Neural crest cell (in vitro differentiated cells): ENCODE measurements at regions not wholly inside any gene's neighbourhood (a gene's known extent, or its start where the extent isn't known, plus 50 kb on each side); places are given as distances from the start of the nearest gene placed in this dataset.
"Not testable (repeated sequence)": the region's sequence is repeated elsewhere in the genome, so short reads cannot be mapped to it uniquely, and the experiment has no call there.

Source experiments
- DNase-seq: peaks from one replicate; pipeline ENCODE4 v3.0.0; 2021; ENCODE audit warnings: low read depth, mixed read lengths, low spot score
- H3K27ac Mint-ChIP-seq: one replicate; pipeline ENCODE4 v1.8.0; 2021; ENCODE audit warnings: mild to moderate bottlenecking, mixed read lengths; ENCODE audit not compliant: unreplicated experiment
- H3K27me3 Mint-ChIP-seq: 2 replicates; pipeline ENCODE4 v1.8.0; 2021; ENCODE audit warnings: low read depth, mild to moderate bottlenecking, mixed read lengths
- H3K36me3 Mint-ChIP-seq: 2 replicates; pipeline ENCODE4 v1.8.0; 2021; ENCODE audit warnings: low read depth, mild to moderate bottlenecking, mixed read lengths
- H3K4me1 Mint-ChIP-seq: 2 replicates; pipeline ENCODE4 v1.8.0; 2021; ENCODE audit warnings: mixed read lengths
- H3K4me3 Mint-ChIP-seq: one replicate; pipeline ENCODE4 v1.8.0; 2021; ENCODE audit warnings: mild to moderate bottlenecking, mixed read lengths
- H3K9me3 Mint-ChIP-seq: 2 replicates; pipeline ENCODE4 v1.8.0; 2021; ENCODE audit warnings: mixed read lengths
- TF ChIP-seq, protein P1 (sequence below): fragments of 200-600 bp; sonication (generic); conservative IDR thresholded peaks from 2 replicates; pipeline ENCODE4 v1.5.0; 2021; ENCODE audit warnings: antibody characterized with exemption, mild to moderate bottlenecking

DNA sequence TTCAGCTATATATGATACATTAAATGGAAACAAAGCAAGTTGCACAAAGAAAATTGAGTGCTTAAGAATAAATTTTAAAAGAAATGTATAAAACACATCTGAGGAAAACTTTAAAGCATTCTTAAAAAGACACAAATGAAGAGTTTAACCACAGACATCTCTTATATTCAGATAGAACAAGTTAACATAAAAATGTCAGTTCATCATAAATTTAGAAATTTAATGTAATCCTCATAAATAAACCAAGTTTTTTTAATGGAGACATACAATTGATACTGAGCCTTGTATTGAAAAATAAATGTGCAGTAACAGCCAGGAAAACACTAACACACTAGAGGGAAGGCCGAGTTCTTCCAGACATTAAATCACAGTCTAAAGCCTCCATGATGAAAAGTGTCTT lies 243.9 kb upstream of the MKLN1 start:
- Mint-ChIP-seq H3K27me3 (no peaks in the 10 kb centered on the region), H3K4me1 (no peaks in the 10 kb centered on the region), H3K27ac (no peak overlapping the region), H3K4me3 (no peak overlapping the region), H3K9me3 (no peaks in the 10 kb centered on the region), H3K36me3 (no peaks in the 10 kb centered on the region)
- TF ChIP-seq, protein P1, sequence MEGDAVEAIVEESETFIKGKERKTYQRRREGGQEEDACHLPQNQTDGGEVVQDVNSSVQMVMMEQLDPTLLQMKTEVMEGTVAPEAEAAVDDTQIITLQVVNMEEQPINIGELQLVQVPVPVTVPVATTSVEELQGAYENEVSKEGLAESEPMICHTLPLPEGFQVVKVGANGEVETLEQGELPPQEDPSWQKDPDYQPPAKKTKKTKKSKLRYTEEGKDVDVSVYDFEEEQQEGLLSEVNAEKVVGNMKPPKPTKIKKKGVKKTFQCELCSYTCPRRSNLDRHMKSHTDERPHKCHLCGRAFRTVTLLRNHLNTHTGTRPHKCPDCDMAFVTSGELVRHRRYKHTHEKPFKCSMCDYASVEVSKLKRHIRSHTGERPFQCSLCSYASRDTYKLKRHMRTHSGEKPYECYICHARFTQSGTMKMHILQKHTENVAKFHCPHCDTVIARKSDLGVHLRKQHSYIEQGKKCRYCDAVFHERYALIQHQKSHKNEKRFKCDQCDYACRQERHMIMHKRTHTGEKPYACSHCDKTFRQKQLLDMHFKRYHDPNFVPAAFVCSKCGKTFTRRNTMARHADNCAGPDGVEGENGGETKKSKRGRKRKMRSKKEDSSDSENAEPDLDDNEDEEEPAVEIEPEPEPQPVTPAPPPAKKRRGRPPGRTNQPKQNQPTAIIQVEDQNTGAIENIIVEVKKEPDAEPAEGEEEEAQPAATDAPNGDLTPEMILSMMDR, result no peak
- no peak for DNase-seq

DNA sequence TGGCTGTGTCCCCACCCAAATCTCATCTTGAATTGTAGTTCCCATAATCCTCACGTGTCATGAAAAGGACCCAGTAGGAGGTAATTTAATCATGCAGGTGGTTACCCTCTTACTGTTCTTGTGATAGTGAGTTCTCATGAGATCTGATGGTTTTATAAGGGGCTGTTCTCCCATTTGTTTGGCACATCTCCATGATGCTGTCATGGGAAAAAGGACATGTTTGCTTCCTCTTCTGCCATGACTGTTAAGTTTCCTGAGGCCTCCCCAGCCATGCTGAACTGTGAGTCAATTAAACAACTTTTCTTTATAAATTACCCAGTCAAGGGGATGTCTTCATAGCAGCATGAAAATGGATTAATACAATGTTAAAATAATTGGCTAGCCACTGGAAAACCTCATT lies 243.3 kb upstream of the MKLN1 start:
- H3K36me3 Mint-ChIP-seq, H3K4me3 Mint-ChIP-seq, H3K27ac Mint-ChIP-seq, H3K4me1 Mint-ChIP-seq, H3K27me3 Mint-ChIP-seq, DNase-seq, H3K9me3 Mint-ChIP-seq: not testable (repeated sequence)

DNA sequence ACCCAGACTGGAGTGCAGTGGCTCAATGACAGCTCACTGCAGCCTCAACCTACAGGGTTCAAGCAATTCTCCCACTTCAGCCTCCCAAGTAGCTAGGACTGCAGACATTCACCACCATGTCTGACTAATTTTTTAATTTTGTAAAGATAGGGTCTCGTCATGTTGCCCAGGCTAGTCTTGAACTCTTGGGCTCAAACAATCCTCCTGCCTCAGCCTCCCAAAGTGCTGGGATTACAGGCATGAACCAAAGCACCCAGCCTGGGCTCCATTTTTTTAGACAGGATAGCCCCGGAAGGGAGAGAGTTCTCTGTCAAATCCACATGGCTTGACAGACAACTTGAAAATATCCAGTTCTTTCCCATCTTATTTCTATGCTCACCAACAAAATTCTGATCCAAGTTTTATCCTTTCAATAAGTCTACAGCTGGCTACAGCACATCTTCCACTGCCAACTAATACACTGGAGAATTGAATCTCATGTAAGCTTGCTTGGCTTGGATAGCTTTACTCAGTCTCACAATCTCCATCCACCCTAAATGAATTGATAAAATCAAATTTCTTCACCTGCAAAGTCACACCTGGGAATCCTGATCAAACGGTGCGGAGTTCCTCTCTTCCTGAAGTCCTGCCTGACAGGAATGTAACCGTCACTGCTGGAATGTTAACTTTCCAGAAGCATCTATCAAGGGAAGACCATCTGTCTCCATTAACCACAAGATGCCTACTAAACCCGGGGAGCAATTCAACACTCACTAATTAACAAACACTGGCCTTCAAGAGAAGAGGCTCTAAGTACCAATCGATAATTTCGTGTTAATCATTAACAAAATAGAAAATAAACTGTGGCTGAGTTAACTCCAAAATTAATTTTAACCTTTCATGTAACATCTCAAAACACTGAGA lies 239.7 kb upstream of the MKLN1 start:
- H3K27me3 Mint-ChIP-seq, result no peaks in the 10 kb centered on the region
- TF ChIP-seq, protein P1, result no peak
- no peaks in the 10 kb centered on the region for H3K4me1 Mint-ChIP-seq
- H3K36me3 Mint-ChIP-seq, result no peaks in the 10 kb centered on the region
- no peaks in the 10 kb centered on the region for H3K9me3 Mint-ChIP-seq
- H3K27ac Mint-ChIP-seq, result no peak overlapping the region
- DNase-seq, result no peak
- no peak overlapping the region for H3K4me3 Mint-ChIP-seq

DNA sequence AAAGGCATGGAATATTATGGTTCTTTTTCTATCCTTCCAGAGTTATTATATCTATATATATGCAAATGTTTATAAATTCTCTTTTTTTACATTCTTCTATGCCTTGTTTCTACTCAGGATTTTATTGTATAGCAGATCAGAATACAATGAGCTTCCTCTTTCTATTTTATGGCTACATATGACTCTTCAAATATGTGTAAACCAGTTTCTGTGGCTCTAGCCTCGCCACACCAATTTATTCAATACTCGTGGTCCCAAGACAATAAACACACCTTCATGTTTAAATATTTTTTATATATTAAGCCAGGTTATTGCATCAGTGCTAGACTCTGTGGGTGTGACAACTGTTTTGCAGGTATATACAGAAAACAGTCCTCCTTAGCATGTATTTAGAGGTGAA lies 237.5 kb upstream of the MKLN1 start:
- H3K36me3 Mint-ChIP-seq, result no peaks in the 10 kb centered on the region
- H3K27me3 Mint-ChIP-seq, result no peaks in the 10 kb centered on the region
- H3K9me3 Mint-ChIP-seq, result no peaks in the 10 kb centered on the region
- H3K27ac Mint-ChIP-seq, result no peak overlapping the region
- DNase-seq, result no peak
- TF ChIP-seq, protein P1, result no peak
- no peaks in the 10 kb centered on the region for H3K4me1 Mint-ChIP-seq
- H3K4me3 Mint-ChIP-seq, result no peak overlapping the region

DNA sequence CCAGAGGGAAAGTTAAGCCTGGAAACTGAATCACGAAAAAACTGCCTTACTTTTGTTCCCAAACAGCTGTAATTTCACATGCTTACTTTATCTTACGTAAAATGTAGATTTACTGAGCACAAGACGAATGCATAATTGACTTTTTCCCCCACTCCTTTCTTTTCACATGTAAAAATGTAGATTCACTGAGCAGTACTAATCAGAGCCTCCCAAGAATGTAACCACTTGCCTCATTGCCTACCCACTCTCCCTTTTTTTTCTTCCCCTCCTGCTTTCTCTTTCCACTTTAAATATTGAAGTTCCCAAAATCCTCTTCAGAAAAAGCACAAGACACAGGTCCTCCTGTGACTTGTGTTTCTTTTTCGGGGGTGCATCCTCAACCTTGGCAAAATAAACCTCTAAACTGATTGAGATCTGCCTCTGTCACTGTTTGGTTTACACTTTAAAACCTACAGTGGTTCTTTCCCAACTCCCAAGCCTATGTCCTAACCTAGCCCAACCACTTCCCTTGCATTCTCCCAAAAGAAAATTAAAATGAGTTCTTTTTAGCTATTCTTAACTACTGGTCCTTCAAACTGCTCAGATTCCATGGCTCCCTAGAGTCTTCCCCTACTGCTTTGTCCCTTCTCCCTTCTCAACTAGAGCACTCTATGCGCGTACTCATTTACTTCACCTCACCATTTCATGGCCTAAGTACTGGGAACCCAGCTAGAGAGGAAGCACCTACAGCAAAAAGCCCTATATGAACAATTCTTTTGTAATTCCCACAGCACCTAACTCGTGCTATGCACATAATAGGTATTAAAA lies 236.6 kb upstream of the MKLN1 start:
- no peak overlapping the region for H3K4me3 Mint-ChIP-seq
- no peaks in the 10 kb centered on the region for H3K9me3 Mint-ChIP-seq
- H3K27me3 Mint-ChIP-seq, result no peaks in the 10 kb centered on the region
- TF ChIP-seq, protein P1, result no peak
- no peaks in the 10 kb centered on the region for H3K4me1 Mint-ChIP-seq
- no peak overlapping the region for H3K27ac Mint-ChIP-seq
- H3K36me3 Mint-ChIP-seq, result no peaks in the 10 kb centered on the region
- no peak for DNase-seq

DNA sequence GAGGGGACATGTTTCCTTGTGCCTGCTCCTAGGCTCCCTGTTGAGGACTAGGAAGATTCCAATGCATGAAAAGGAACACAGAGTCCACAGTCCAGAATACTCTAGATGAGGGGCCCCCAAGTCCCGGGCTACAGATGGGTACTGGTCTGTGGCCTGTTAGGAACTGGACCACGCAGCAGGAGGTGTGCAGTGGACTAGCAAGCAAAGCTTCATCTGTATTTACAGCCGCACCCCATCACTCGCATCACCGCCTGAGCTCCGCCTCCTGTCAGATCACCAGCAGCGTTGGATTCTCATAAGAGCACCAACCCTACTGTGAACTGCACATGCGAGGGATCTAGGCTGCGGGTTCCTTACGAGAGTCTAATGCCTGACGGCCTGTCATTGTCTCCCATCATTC lies 233.0 kb upstream of the MKLN1 start:
- Mint-ChIP-seq H3K27ac (no peak overlapping the region), H3K4me1 (no peaks in the 10 kb centered on the region)

More for the DNA sequence above, 233.0 kb upstream of the MKLN1 start:
- no peaks in the 10 kb centered on the region for H3K9me3 Mint-ChIP-seq
- no peaks in the 10 kb centered on the region for H3K36me3 Mint-ChIP-seq
- peaks cover 2% of the 10 kb centered on the region for H3K27me3 Mint-ChIP-seq
- TF ChIP-seq, protein P1, result no peak
- H3K4me3 Mint-ChIP-seq, result no peak overlapping the region
- DNase-seq, result no peak
